ENCODE measurements at regions not wholly inside any gene's neighbourhood (a gene's known extent, or its start where the extent isn't known, plus 50 kb on each side); places are given as distances from the start of the nearest gene placed in this dataset.

DNA sequence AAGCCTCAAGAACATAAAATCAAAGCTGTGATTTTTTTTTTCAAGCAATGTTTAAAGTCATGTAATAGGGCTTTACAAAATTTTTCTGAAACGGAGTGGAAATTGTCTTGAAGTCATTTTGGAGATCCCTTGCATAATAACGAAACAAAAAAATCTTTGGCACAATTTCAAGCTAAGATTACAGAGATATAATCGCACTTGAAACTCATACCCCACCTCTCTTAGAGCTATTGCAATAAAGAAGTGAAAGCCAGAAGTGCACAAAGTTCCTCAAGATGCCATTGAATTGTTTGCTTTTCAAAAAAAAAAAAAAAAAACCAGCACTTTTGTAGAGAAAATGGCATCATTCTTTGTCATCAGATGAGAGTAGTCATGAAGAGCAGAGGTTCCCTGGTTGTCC lies 152.3 kb downstream of the PAX3 start:
- no peaks in the 10 kb centered on the region for H3K27me3 ChIP-seq (ENCODE audit: low read length)
- H3K9me3 ChIP-seq (ENCODE audit: insufficient read depth, low read length), result no peaks in the 10 kb centered on the region
- no peaks in the 10 kb centered on the region for H3K9me2 ChIP-seq (replicated peaks; ENCODE audit: insufficient read depth, low read length)
- no peak for TF ChIP-seq EZH2phosphoT487 (conservative IDR thresholded peaks at IDR 0.05; ENCODE audit: low read length)
- TF ChIP-seq, protein P1, sequence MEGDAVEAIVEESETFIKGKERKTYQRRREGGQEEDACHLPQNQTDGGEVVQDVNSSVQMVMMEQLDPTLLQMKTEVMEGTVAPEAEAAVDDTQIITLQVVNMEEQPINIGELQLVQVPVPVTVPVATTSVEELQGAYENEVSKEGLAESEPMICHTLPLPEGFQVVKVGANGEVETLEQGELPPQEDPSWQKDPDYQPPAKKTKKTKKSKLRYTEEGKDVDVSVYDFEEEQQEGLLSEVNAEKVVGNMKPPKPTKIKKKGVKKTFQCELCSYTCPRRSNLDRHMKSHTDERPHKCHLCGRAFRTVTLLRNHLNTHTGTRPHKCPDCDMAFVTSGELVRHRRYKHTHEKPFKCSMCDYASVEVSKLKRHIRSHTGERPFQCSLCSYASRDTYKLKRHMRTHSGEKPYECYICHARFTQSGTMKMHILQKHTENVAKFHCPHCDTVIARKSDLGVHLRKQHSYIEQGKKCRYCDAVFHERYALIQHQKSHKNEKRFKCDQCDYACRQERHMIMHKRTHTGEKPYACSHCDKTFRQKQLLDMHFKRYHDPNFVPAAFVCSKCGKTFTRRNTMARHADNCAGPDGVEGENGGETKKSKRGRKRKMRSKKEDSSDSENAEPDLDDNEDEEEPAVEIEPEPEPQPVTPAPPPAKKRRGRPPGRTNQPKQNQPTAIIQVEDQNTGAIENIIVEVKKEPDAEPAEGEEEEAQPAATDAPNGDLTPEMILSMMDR (IDR thresholded peaks at IDR 0.05; ENCODE audit: insufficient read depth, low read length, poor library complexity, severe bottlenecking), result no peak
- no peak overlapping the region for H3K4me2 ChIP-seq (ENCODE audit: low read depth, low read length, poor library complexity, severe bottlenecking)
- no peaks in the 10 kb centered on the region for H4K20me1 ChIP-seq (ENCODE audit: low read depth, low read length)
- no peak overlapping the region for H3K4me3 ChIP-seq (ENCODE audit: insufficient read depth, low read length, poor library complexity, severe bottlenecking)
- no peak overlapping the region for H3K9ac ChIP-seq (ENCODE audit: low read length)
- H2AFZ ChIP-seq (ENCODE audit: low read depth, low read length, severe bottlenecking), result no peak overlapping the region
- no peaks in the 10 kb centered on the region for H3K79me2 ChIP-seq (ENCODE audit: insufficient read depth, low read length)
- no peaks in the 10 kb centered on the region for H3F3A ChIP-seq (ENCODE audit: insufficient read depth)
- no peak overlapping the region for H3K27ac ChIP-seq (ENCODE audit: low read depth, low read length)
- H3K36me3 ChIP-seq (ENCODE audit: low read length), result no peaks in the 10 kb centered on the region

DNA sequence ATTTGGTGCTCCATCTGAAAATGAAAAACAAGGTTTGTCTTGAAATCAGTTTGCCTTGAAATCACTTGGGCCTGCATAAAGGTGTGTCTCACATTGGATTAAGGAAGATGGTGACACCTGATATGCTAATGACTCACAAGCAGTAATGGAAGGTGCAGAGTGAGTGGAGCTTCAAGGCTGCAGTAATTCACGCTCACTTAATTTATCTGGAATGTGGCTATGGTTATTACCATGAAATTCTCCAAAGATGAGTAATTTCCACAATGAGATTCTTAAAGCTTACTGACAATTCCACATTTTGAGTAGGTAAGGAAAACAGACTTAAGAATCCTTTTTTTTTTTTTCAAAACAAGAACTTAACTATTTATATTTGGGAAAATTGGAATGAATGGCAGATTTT lies 156.8 kb downstream of the PAX3 start:
- Histone ChIP-seq H3K4me3 (ENCODE audit: insufficient read depth, low read length, poor library complexity, severe bottlenecking) (no peak overlapping the region), H3K4me2 (ENCODE audit: low read depth, low read length, poor library complexity, severe bottlenecking) (no peak overlapping the region), H3F3A (ENCODE audit: insufficient read depth) (no peaks in the 10 kb centered on the region), H3K36me3 (ENCODE audit: low read length) (no peaks in the 10 kb centered on the region), H3K79me2 (ENCODE audit: insufficient read depth, low read length) (no peaks in the 10 kb centered on the region), H3K27ac (ENCODE audit: low read depth, low read length) (no peak overlapping the region), H3K9ac (ENCODE audit: low read length) (no peak overlapping the region), H3K9me2 (replicated peaks; ENCODE audit: insufficient read depth, low read length) (no peaks in the 10 kb centered on the region; the same call in 1 of the 2 replicates), H2AFZ (ENCODE audit: low read depth, low read length, severe bottlenecking) (no peak overlapping the region), H3K27me3 (ENCODE audit: low read length) (no peaks in the 10 kb centered on the region), H3K9me3 (ENCODE audit: insufficient read depth, low read length) (no peaks in the 10 kb centered on the region), H4K20me1 (ENCODE audit: low read depth, low read length) (no peaks in the 10 kb centered on the region)
- TF ChIP-seq, protein P1 (IDR thresholded peaks at IDR 0.05; ENCODE audit: insufficient read depth, low read length, poor library complexity, severe bottlenecking), result no peak
- TF ChIP-seq EZH2phosphoT487 (conservative IDR thresholded peaks at IDR 0.05; ENCODE audit: low read length), result no peak

DNA sequence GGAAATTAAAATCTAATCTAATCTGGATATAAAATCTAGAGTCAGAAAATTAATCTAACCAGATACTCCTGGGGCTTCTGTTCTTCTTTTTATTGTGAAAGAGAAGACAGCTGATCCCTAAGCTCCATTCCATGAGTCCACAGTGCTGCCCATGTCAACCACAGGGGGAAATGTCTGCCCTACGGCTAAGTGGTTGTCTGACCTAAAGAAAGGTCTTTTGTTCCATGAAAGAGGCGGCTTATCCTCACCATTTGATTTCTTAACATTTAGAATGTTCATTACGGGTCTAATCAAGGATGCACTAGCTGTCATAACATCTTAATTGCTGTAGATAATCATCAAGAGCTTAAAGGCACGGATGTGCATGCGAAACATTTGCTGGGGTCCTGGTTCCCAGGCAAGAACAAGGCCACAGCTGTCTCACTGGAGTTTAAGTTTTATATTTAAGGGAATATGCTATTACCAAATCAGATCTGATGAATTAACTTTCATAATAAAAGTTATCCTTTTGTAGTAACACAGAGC lies 162.6 kb downstream of the PAX3 start:
- no peaks in the 10 kb centered on the region for H3K27me3 ChIP-seq (ENCODE audit: low read length)
- no peaks in the 10 kb centered on the region for H3K9me3 ChIP-seq (ENCODE audit: insufficient read depth, low read length)
- no peak overlapping the region for H3K4me3 ChIP-seq (ENCODE audit: insufficient read depth, low read length, poor library complexity, severe bottlenecking)
- H3K36me3 ChIP-seq (ENCODE audit: low read length), result no peaks in the 10 kb centered on the region
- TF ChIP-seq, protein P1 (IDR thresholded peaks at IDR 0.05; ENCODE audit: insufficient read depth, low read length, poor library complexity, severe bottlenecking), result no peak
- TF ChIP-seq EZH2phosphoT487 (conservative IDR thresholded peaks at IDR 0.05; ENCODE audit: low read length), result no peak
- H3K9ac ChIP-seq (ENCODE audit: low read length), result no peak overlapping the region
- no peaks in the 10 kb centered on the region for H4K20me1 ChIP-seq (ENCODE audit: low read depth, low read length)
- H2AFZ ChIP-seq (ENCODE audit: low read depth, low read length, severe bottlenecking), result no peak overlapping the region
- no peaks in the 10 kb centered on the region for H3K79me2 ChIP-seq (ENCODE audit: insufficient read depth, low read length)
- H3F3A ChIP-seq (ENCODE audit: insufficient read depth), result no peaks in the 10 kb centered on the region
- H3K4me2 ChIP-seq (ENCODE audit: low read depth, low read length, poor library complexity, severe bottlenecking), result no peak overlapping the region
- no peak overlapping the region for H3K27ac ChIP-seq (ENCODE audit: low read depth, low read length)
- H3K9me2 ChIP-seq (replicated peaks; ENCODE audit: insufficient read depth, low read length), result no peaks in the 10 kb centered on the region; the same call in 1 of the 2 replicates
